H1 (cell line): ENCODE measurements at regions not wholly inside any gene's neighbourhood (a gene's known extent, or its start where the extent isn't known, plus 50 kb on each side); places are given as distances from the start of the nearest gene placed in this dataset.

Experiments used
- CTCF ChIA-PET: fragments of 300-600 bp; sonication (Branson Sonifier 250); formaldehyde crosslinking; loops from one replicate; lab custom pipeline; 2021; ENCODE audit not compliant: partially characterized antibody; lab: Charles Lee
- POLR2A ChIA-PET: fragments of 300-600 bp; sonication (Branson Sonifier 250); formaldehyde crosslinking; loops from one replicate; lab custom pipeline; 2021; ENCODE audit warnings: inconsistent platforms; ENCODE audit not compliant: partially characterized antibody; lab: Charles Lee
- DNase-seq, 2 experiments: peaks; one replicate each; pipeline versions ENCODE4 v3.0.0 to v3.0.0-alpha.2; 2010 to 2022; ENCODE audit warnings: low spot score in 2 of 2, low read depth in 1 of 2, mixed read lengths in 1 of 2
- FAIRE-seq: peaks from 2 replicates; lab custom pipeline; 2011; peaks lifted over from hg19 to GRCh38; lab: Jason Lieb, UNC
- H2AFZ ChIP-seq: 2 replicates; pipeline ENCODE4 v1.8.1; 2012; ENCODE audit warnings: low read length, inconsistent platforms
- H2AK5ac ChIP-seq: 2 replicates; pipeline ENCODE4 v1.6.1; 2013; ENCODE audit warnings: low read depth, low read length
- H2BK120ac ChIP-seq: replicated peaks from 2 replicates; pipeline ENCODE3; 2013; ENCODE audit warnings: low read depth, low read length, inconsistent platforms
- H2BK12ac ChIP-seq: 2 replicates; pipeline ENCODE4 v1.6.1; 2013; ENCODE audit warnings: low read depth, low read length
- H2BK15ac ChIP-seq: 2 replicates; pipeline ENCODE4 v1.6.1; 2013; ENCODE audit warnings: low read length
- H2BK20ac ChIP-seq: 2 replicates; pipeline ENCODE4 v1.6.1; 2013; ENCODE audit warnings: low read length
- H2BK5ac ChIP-seq: 2 replicates; pipeline ENCODE4 v1.6.1; 2013; ENCODE audit warnings: low read depth, low read length
- H3K14ac ChIP-seq: 2 replicates; pipeline ENCODE4 v1.6.1; 2013; ENCODE audit warnings: inconsistent platforms; ENCODE audit not compliant: insufficient read length
- H3K18ac ChIP-seq: 2 replicates; pipeline ENCODE4 v1.6.1; 2013; ENCODE audit warnings: low read length; ENCODE audit errors: extremely low read depth
- H3K23ac ChIP-seq: 2 replicates; pipeline ENCODE4 v1.6.1; 2013; ENCODE audit warnings: inconsistent platforms; ENCODE audit not compliant: insufficient read length
- H3K23me2 ChIP-seq: 2 replicates; pipeline ENCODE4 v1.6.1; 2013; ENCODE audit warnings: low read depth, low read length
- H3K27ac ChIP-seq: 2 replicates; pipeline ENCODE4 v1.6.1; 2011; ENCODE audit warnings: low read depth, low read length, inconsistent platforms
- H3K27me3 ChIP-seq, 4 experiments: replicated peaks in 1 of 4; 1 replicate in 1 of 4; 2 replicates in 3 of 4; pipeline versions ENCODE4 v1.6.1 to v1.8.1; 2011 to 2013; ENCODE audit warnings: low read length in 3 of 4, mild to moderate bottlenecking in 3 of 4, inconsistent platforms in 2 of 4, mixed read lengths in 2 of 4, moderate library complexity in 1 of 4; ENCODE audit not compliant: control insufficient read depth in 3 of 4, insufficient read depth in 3 of 4; ENCODE audit errors: extremely low read depth in 1 of 4
- H3K36me3 ChIP-seq, 4 experiments: 2 replicates each; pipeline versions ENCODE4 v1.6.1 to v1.8.1; 2011 to 2013; ENCODE audit warnings: mild to moderate bottlenecking in 4 of 4, low read length in 3 of 4, moderate library complexity in 2 of 4, control low read depth in 1 of 4, inconsistent platforms in 1 of 4; ENCODE audit not compliant: insufficient read depth in 4 of 4, control insufficient read depth in 2 of 4
- H3K4ac ChIP-seq: replicated peaks from 2 replicates; pipeline ENCODE3; 2013; ENCODE audit warnings: low read length, low read depth, mixed read lengths, inconsistent platforms; ENCODE audit not compliant: insufficient read length
- H3K4me1 ChIP-seq, 4 experiments: replicated peaks in 1 of 4; 1 replicate in 1 of 4; 2 replicates in 3 of 4; pipeline versions ENCODE4 v1.6.1 to v1.8.1; 2011 to 2013; ENCODE audit warnings: low read length in 3 of 4, inconsistent platforms in 2 of 4, mixed read lengths in 1 of 4; ENCODE audit not compliant: insufficient read depth in 4 of 4, control insufficient read depth in 3 of 4
- H3K4me2 ChIP-seq, 2 experiments: 2 replicates each; pipeline versions ENCODE4 v1.6.1 to v1.8.1; 2011 to 2013; ENCODE audit warnings: low read depth in 2 of 2, low read length in 2 of 2, control low read depth in 1 of 2, inconsistent platforms in 1 of 2, mild to moderate bottlenecking in 1 of 2; ENCODE audit not compliant: insufficient read depth in 1 of 2
- H3K4me3 ChIP-seq, 4 experiments: fragments of 200-600, 300-600 bp in 1 of 4; sonication (generic), shearing (Covaris generic), sonication (Bioruptor Twin) in 1 of 4; 2 replicates each; pipeline versions ENCODE4 v1.5.1 to v1.8.1; 2011 to 2016; ENCODE audit warnings: low read length in 4 of 4, low read depth in 3 of 4, control low read depth in 2 of 4, inconsistent platforms in 2 of 4, mild to moderate bottlenecking in 2 of 4, mixed read lengths in 1 of 4, moderate library complexity in 1 of 4; ENCODE audit not compliant: insufficient read depth in 2 of 4; ENCODE audit errors: extremely low read depth in 1 of 4
- H3K56ac ChIP-seq: replicated peaks from 2 replicates; pipeline ENCODE3; 2013; ENCODE audit warnings: low read depth, mild to moderate bottlenecking, mixed read lengths, low read length, inconsistent platforms; ENCODE audit not compliant: insufficient read length
- H3K79me1 ChIP-seq: 2 replicates; pipeline ENCODE4 v1.6.1; 2013; ENCODE audit warnings: low read depth, low read length, control low read depth
- H3K79me2 ChIP-seq, 2 experiments: 2 replicates each; pipeline versions ENCODE4 v1.6.1 to v1.8.1; 2012 to 2013; ENCODE audit warnings: low read length in 2 of 2, mild to moderate bottlenecking in 2 of 2, inconsistent platforms in 1 of 2; ENCODE audit not compliant: insufficient read depth in 2 of 2, control insufficient read depth in 1 of 2
- H3K9ac ChIP-seq, 4 experiments: replicated peaks in 1 of 4; 1 replicate in 1 of 4; 2 replicates in 3 of 4; pipeline versions ENCODE4 v1.6.1 to v1.8.1; 2011 to 2013; ENCODE audit warnings: low read depth in 3 of 4, low read length in 3 of 4, control low read depth in 2 of 4, mild to moderate bottlenecking in 2 of 4, moderate library complexity in 2 of 4, inconsistent platforms in 1 of 4; ENCODE audit errors: extremely low read depth in 1 of 4
- H3K9me3 ChIP-seq, 2 experiments: 2 replicates each; pipeline versions ENCODE4 v1.6.1 to v1.8.1; 2012 to 2013; ENCODE audit warnings: mild to moderate bottlenecking in 2 of 2, moderate library complexity in 2 of 2, control low read depth in 1 of 2, inconsistent platforms in 1 of 2, low read depth in 1 of 2, low read length in 1 of 2, mixed read lengths in 1 of 2; ENCODE audit not compliant: insufficient read depth in 2 of 2
- H4K20me1 ChIP-seq, 2 experiments: replicated peaks in 1 of 2; 2 replicates each; pipeline versions ENCODE3 to v1.8.1; 2011 to 2013; ENCODE audit warnings: inconsistent platforms in 2 of 2, low read length in 2 of 2, mild to moderate bottlenecking in 1 of 2; ENCODE audit not compliant: insufficient read depth in 2 of 2, control insufficient read depth in 1 of 2
- H4K5ac ChIP-seq: 2 replicates; pipeline ENCODE4 v1.6.1; 2013; ENCODE audit warnings: low read length, low read depth, mixed read lengths, inconsistent platforms; ENCODE audit not compliant: insufficient read length
- H4K8ac ChIP-seq: 2 replicates; pipeline ENCODE4 v1.8.0; 2013; ENCODE audit warnings: mild to moderate bottlenecking, moderate library complexity, low read length, inconsistent platforms; ENCODE audit not compliant: insufficient read depth; ENCODE audit errors: extremely low read depth
- H4K91ac ChIP-seq: replicated peaks from 2 replicates; pipeline ENCODE3; 2013; ENCODE audit warnings: low read length, mixed read lengths, inconsistent platforms; ENCODE audit not compliant: insufficient read length
- CHD1 ChIP-seq: IDR thresholded peaks from 2 replicates; pipeline ENCODE4 v1.6.1; 2012; ENCODE audit warnings: low read depth, low read length, improper control_type of control experiment
- SIN3A ChIP-seq, 2 experiments: IDR thresholded peaks in 1 of 2; conservative IDR thresholded peaks in 1 of 2; 2 replicates each; pipeline ENCODE4 v1.6.1; 2011 to 2012; ENCODE audit warnings: low read length in 2 of 2, improper control_type of control experiment in 1 of 2, low read depth in 1 of 2, mild to moderate bottlenecking in 1 of 2
- WGBS, 2 experiments: shearing (Covaris generic) in 1 of 2; methylation state at CpG; one replicate each; pipeline versions ENCODE4 v1.1.6 to v1.1.7; 2013 to 2015; ENCODE audit warnings: low lambda C conversion rate in 2 of 2, mixed read lengths in 2 of 2, inconsistent platforms in 1 of 2, low coverage in 1 of 2, missing lambda C conversion rate in 1 of 2; ENCODE audit not compliant: insufficient replicate concordance in 2 of 2, insufficient coverage in 1 of 2, insufficient read length in 1 of 2; ENCODE audit errors: extremely low coverage in 1 of 2, missing lambda C conversion rate in 1 of 2; 5-methylcytosine and 5-hydroxymethylcytosine counted together

GRCh38 chr13:78383071-78383484 is 220.3 kb downstream of the POU4F1 start:
- no peak overlapping the region for H2AK5ac ChIP-seq
- H4K91ac ChIP-seq = no peak overlapping the region
- no peaks in the 10 kb centered on the region for H3K79me2 ChIP-seq
- no peak overlapping the region for H2BK15ac ChIP-seq
- no peak overlapping the region for H2BK12ac ChIP-seq
- H3K9me3 ChIP-seq = no peaks in the 10 kb centered on the region
- no peaks in the 10 kb centered on the region for H3K79me1 ChIP-seq
- no peak overlapping the region for H2BK20ac ChIP-seq
- H2AFZ ChIP-seq = no peak overlapping the region
- 0 out of 4 replicates have a peak overlapping the region, but pooled peaks of 1 of the 2 experiments have one; percentile 3 for H3K4me2 ChIP-seq
- H4K5ac ChIP-seq = no peak overlapping the region
- POLR2A ChIA-PET = no interaction called here
- H3K56ac ChIP-seq = no peak overlapping the region
- no peak overlapping the region for H3K4ac ChIP-seq
- no peak overlapping the region for H4K8ac ChIP-seq
- WGBS, 2 experiments = 88% methylated on average over 7 of the region's 7 CpGs; no CpG with 5 or more reads in 1 of the 2 experiments
- no peak overlapping the region for H3K18ac ChIP-seq
- no peak overlapping the region for H3K9ac ChIP-seq
- H4K20me1 ChIP-seq = no peaks in the 10 kb centered on the region
- no peak overlapping the region for H3K4me3 ChIP-seq
- TF ChIP-seq SIN3A (conservative IDR thresholded peaks at IDR 0.05 in 1 of 2, IDR thresholded peaks at IDR 0.05 in 1 of 2; ENCODE audit: low read depth in 1 of 2, low read length in 2 of 2) = no peak
- TF ChIP-seq CHD1 = no peak
- FAIRE-seq (no peak), DNase-seq (no peak)
- no peak overlapping the region for H2BK5ac ChIP-seq
- CTCF ChIA-PET = no interaction called here
- no peak overlapping the region for H3K23ac ChIP-seq
- H3K14ac ChIP-seq = no peak overlapping the region
- H3K27me3 ChIP-seq = no peaks in the 10 kb centered on the region
- no peaks in the 10 kb centered on the region for H3K36me3 ChIP-seq
- H2BK120ac ChIP-seq = no peak overlapping the region
- H3K4me1 ChIP-seq = no peaks in the 10 kb centered on the region; a peak in 1 of 7 replicates
- no peaks in the 10 kb centered on the region for H3K23me2 ChIP-seq
- no peak overlapping the region for H3K27ac ChIP-seq
